ENCODE measurements at regions not wholly inside any gene's neighbourhood (a gene's known extent, or its start where the extent isn't known, plus 50 kb on each side); places are given as distances from the start of the nearest gene placed in this dataset.

GRCh38 chr7:97595439-97595838, 136.4 kb upstream of the TAC1 start:
- Histone ChIP-seq H3K4me1 (ENCODE audit: control insufficient read depth, insufficient read depth, low read length) (no peaks in the 10 kb centered on the region), H3K9ac (ENCODE audit: control insufficient read depth, insufficient read depth, low read length) (no peak overlapping the region), H3K4me2 (ENCODE audit: control insufficient read depth, insufficient read depth) (no peak overlapping the region), H3K4me3 (no peak overlapping the region), H3K79me2 (ENCODE audit: control insufficient read depth, insufficient read depth, low read length) (no peaks in the 10 kb centered on the region), H3K27me3 (replicated peaks in 1 of 2; ENCODE audit: control insufficient read depth in 2 of 2, insufficient read depth in 2 of 2, low read length in 1 of 2) (no peaks in the 10 kb centered on the region), H3K27ac (ENCODE audit: control insufficient read depth, insufficient read depth) (no peak overlapping the region), H2AFZ (ENCODE audit: control insufficient read depth, low read depth, low read length) (no peak overlapping the region), H4K20me1 (ENCODE audit: control insufficient read depth, insufficient read depth) (no peaks in the 10 kb centered on the region), H3K36me3 (ENCODE audit: control insufficient read depth in 2 of 2, insufficient read depth in 2 of 2, low read length in 1 of 2) (no peaks in the 10 kb centered on the region), H3K9me3 (replicated peaks; ENCODE audit: control insufficient read depth, insufficient read depth, low read length) (no peaks in the 10 kb centered on the region)
- intact Hi-C loops (cut with micrococcal nuclease; ENCODE audit: unreplicated experiment): no loop called here
- in situ Hi-C loops (cut with MboI): no loop called here
- ChIA-PET CTCF (no interaction called here), SMC1A (ENCODE audit: uncharacterized antibody, unreplicated experiment) (no interaction called here), POLR2A (no interaction called here), RAD21 (ENCODE audit: unreplicated experiment) (no interaction called here)
- DNase-seq (ENCODE audit: low read depth, low spot score) (no peak), ATAC-seq (no peak), FAIRE-seq (no peak)
- TF ChIP-seq HCFC1 (IDR thresholded peaks at IDR 0.05; ENCODE audit: low read length) (no peak), SMAD5 (IDR thresholded peaks at IDR 0.05; ENCODE audit: low read depth) (no peak), BCL3 (IDR thresholded peaks at IDR 0.05; ENCODE audit: borderline replicate concordance, insufficient read depth, low read depth, low read length, poor library complexity, severe bottlenecking) (no peak), ZBTB33 (IDR thresholded peaks at IDR 0.05) (no peak), HSF1 (IDR thresholded peaks at IDR 0.05; ENCODE audit: low read depth, low read length) (no peak), NKRF (conservative IDR thresholded peaks at IDR 0.05) (no peak), ETV6 (conservative IDR thresholded peaks at IDR 0.05 in 1 of 2, IDR thresholded peaks at IDR 0.05 in 1 of 2; ENCODE audit: borderline replicate concordance in 1 of 2, low read depth in 1 of 2) (no peak), BHLHE40 (IDR thresholded peaks at IDR 0.05; ENCODE audit: borderline replicate concordance in 1 of 2, low read depth in 2 of 2, low read length in 1 of 2) (no peak)
- BruUV-seq (replicated peaks): no TSS peak
- 23% methylated on average over 2 of the region's 2 CpGs for WGBS (ENCODE audit: insufficient coverage, insufficient replicate concordance, low lambda C conversion rate, missing lambda C conversion rate)

All from GM12878 (cell line).